Gastroesophageal sphincter (tissue), 4 donors: ENCODE measurements at regions not wholly inside any gene's neighbourhood (a gene's known extent, or its start where the extent isn't known, plus 50 kb on each side); places are given as distances from the start of the nearest gene placed in this dataset.

ENCODE experiments used
- ATAC-seq: fragments of 150-250 bp; one replicate; pipeline ENCODE4 v1.9.1; 2016; ENCODE audit warnings: mild to moderate bottlenecking, moderate library complexity
- H3K27ac ChIP-seq, 4 donors: fragments of 200-600 bp; sonication (generic) in 3 of 4; 1 replicate in 3 of 4; 2 replicates in 1 of 4; pipeline ENCODE4 v1.5.1; 2016 to 2019
- H3K27me3 ChIP-seq: fragments of 200-600 bp; sonication (generic); one replicate; pipeline ENCODE4 v1.5.1; 2019
- H3K36me3 ChIP-seq, 2 donors: fragments of 200-600 bp; sonication (generic); one replicate each; pipeline ENCODE4 v1.5.1; 2019; ENCODE audit warnings: control low read depth in 1 of 2
- H3K4me1 ChIP-seq, 3 donors: fragments of 200-600 bp; sonication (generic); 1 replicate in 2 of 3; 2 replicates in 1 of 3; pipeline ENCODE4 v1.5.1; 2016 to 2019; ENCODE audit warnings: control low read depth in 2 of 3
- H3K4me3 ChIP-seq, 2 donors: fragments of 200-600 bp; sonication (generic); one replicate each; pipeline ENCODE4 v1.5.1; 2019; ENCODE audit warnings: mild to moderate bottlenecking in 1 of 2, moderate library complexity in 1 of 2
- H3K9me3 ChIP-seq, 3 donors: fragments of 200-600 bp; sonication (generic); one replicate each; pipeline ENCODE4 v1.5.1; 2017 to 2019; ENCODE audit warnings: control low read depth in 2 of 3
- EP300 ChIP-seq: sonication (generic); formaldehyde crosslinking; IDR thresholded peaks from one replicate; pipeline ENCODE4 v1.6.1; 2017; ENCODE audit warnings: antibody characterized with exemption, mild to moderate bottlenecking
- POLR2A ChIP-seq, 2 donors: fragments of 450-650 bp; IDR thresholded peaks; one replicate each; pipeline ENCODE4 v1.6.1; 2017; ENCODE audit warnings: antibody characterized with exemption in 2 of 2, mild to moderate bottlenecking in 2 of 2, moderate library complexity in 1 of 2
- POLR2AphosphoS5 ChIP-seq: sonication (generic); formaldehyde crosslinking; IDR thresholded peaks from one replicate; pipeline ENCODE4 v1.6.1; 2017; ENCODE audit warnings: antibody characterized with exemption
- WGBS, 2 donors: methylation state at CpG; one replicate each; pipeline ENCODE4 v1.1.5; 2018; ENCODE audit warnings: low coverage in 1 of 2; 5-methylcytosine and 5-hydroxymethylcytosine counted together
- TF ChIP-seq, protein P1 (sequence below), 4 experiments: fragments of 200-600 bp in 2 of 4; fragments of 450-650 bp in 2 of 4; sonication (generic) in 1 of 4; IDR thresholded peaks; one replicate each; pipeline ENCODE4 v1.5.1; 2017 to 2019; ENCODE audit warnings: antibody characterized with exemption in 4 of 4, mild to moderate bottlenecking in 2 of 4, moderate library complexity in 2 of 4

DNA sequence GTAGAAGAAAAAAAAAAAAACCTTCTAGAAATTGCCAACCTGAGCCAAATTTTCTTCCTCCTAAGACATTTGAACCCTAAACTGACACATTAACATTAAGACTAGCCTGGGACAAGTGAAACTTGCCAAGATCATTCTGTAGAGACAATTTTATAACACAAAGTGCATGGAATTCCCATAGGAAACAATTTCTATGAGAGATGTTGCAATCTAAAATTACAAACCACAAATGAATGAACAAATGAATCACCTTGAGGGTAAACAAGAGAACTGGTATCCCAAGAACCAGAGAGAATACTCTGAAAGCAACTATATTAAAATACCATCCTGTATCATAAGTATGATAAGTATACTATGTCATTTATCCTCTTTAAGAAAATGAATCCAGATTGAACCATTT, 165.3 kb downstream of the DICER1 start:
- ATAC-seq = peak; percentile 25
- Histone ChIP-seq H3K27ac (no peak overlapping the region), H3K9me3 (peaks cover 0 to 8% (median 0%) of the 10 kb centered on the region in 3 donors), H3K4me1 (no peaks in the 10 kb centered on the region), H3K36me3 (no peaks in the 10 kb centered on the region), H3K4me3 (no peak overlapping the region), H3K27me3 (peaks cover 6% of the 10 kb centered on the region)
- TF ChIP-seq POLR2AphosphoS5 (no peak), EP300 (no peak), POLR2A (IDR thresholded peaks at IDR 0.05) (no peak)
- TF ChIP-seq, protein P1, sequence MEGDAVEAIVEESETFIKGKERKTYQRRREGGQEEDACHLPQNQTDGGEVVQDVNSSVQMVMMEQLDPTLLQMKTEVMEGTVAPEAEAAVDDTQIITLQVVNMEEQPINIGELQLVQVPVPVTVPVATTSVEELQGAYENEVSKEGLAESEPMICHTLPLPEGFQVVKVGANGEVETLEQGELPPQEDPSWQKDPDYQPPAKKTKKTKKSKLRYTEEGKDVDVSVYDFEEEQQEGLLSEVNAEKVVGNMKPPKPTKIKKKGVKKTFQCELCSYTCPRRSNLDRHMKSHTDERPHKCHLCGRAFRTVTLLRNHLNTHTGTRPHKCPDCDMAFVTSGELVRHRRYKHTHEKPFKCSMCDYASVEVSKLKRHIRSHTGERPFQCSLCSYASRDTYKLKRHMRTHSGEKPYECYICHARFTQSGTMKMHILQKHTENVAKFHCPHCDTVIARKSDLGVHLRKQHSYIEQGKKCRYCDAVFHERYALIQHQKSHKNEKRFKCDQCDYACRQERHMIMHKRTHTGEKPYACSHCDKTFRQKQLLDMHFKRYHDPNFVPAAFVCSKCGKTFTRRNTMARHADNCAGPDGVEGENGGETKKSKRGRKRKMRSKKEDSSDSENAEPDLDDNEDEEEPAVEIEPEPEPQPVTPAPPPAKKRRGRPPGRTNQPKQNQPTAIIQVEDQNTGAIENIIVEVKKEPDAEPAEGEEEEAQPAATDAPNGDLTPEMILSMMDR (IDR thresholded peaks at IDR 0.05) = no peak

DNA sequence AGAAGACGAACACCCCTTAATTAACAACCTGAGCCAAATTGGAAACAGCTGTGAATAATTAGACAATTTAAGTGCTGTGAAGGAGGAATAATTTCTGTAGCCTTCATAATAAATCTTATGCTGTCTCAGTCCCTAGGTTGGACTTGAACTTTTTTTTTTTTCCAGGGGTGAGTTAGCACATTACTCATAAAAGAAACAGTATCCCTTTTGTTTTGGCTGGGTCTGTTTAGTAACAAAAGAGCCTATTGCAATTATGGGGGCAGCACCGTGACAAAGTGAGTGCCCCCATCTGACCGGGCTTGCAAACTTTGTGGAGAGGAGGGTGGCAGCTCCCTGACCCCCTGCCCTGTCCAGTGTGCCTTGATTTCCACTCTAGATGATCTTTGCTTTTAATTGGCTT, 167.4 kb downstream of the DICER1 start:
- Histone ChIP-seq H3K4me1 (no peaks in the 10 kb centered on the region), H3K27me3 (no peaks in the 10 kb centered on the region), H3K36me3 (no peaks in the 10 kb centered on the region), H3K27ac (no peak overlapping the region), H3K4me3 (no peak overlapping the region), H3K9me3 (peaks cover 0 to 8% (median 0%) of the 10 kb centered on the region in 3 donors)
- no peak for ATAC-seq
- 40 to 93% methylated on average over 1 to 2 of the region's 3 CpGs for WGBS, 2 donors
- TF ChIP-seq POLR2AphosphoS5 (no peak), EP300 (no peak)
- TF ChIP-seq, protein P1 (IDR thresholded peaks at IDR 0.05) = no peak

DNA sequence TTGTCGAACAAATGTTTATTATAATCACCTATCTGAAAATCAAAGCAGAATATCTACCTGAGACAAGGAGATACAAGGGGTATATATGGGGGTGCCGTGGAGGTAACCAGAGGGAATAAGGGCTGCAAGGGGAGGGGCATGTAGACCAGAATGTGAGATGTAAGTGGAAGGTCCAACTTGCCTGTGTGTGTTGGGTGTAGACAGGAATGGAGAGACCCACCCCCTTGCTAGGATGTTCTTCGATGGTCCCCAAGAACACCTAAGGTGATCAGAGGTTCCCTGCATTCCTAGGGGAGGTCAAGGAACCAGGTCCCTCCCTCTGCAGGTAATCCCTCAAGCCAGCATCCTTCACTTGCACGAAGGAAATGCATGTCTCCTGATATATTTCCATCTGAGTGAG, 167.9 kb downstream of the DICER1 start:
- H3K9me3 ChIP-seq = peaks cover 0 to 8% (median 0%) of the 10 kb centered on the region in 3 donors
- H3K27me3 ChIP-seq = no peaks in the 10 kb centered on the region
- H3K4me1 ChIP-seq = no peaks in the 10 kb centered on the region
- WGBS, 2 donors = 65 to 89% methylated on average over 3 to 4 of the region's 4 CpGs
- TF ChIP-seq, protein P1 (IDR thresholded peaks at IDR 0.05) = no peak
- TF ChIP-seq EP300 = no peak
- TF ChIP-seq POLR2A (IDR thresholded peaks at IDR 0.05) = no peak
- no peak for TF ChIP-seq POLR2AphosphoS5
- no peak overlapping the region for H3K27ac ChIP-seq
- H3K36me3 ChIP-seq = no peaks in the 10 kb centered on the region
- no peak overlapping the region for H3K4me3 ChIP-seq
- ATAC-seq = no peak

DNA sequence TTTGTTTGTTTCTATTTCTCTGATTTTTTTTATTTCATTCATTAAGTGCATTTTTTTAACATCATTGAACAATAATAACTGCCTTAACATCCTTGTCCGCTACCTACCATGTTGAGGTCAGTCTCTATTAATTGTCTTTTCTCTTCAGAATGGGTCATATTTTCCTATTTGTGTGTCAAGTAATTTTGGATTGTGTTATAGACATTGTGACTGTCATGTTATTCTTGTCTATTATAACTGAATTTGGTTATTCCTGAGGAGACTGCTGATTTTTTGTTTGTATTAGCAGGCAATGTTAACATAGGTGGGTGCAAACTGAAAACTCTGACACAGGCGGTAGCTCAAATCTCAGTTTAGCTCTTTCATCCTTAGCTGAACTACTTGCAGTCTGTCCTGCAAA, 169.9 kb downstream of the DICER1 start:
- no peak overlapping the region for H3K4me3 ChIP-seq
- H3K9me3 ChIP-seq = peaks cover 0 to 8% (median 0%) of the 10 kb centered on the region in 3 donors
- no peaks in the 10 kb centered on the region for H3K27me3 ChIP-seq
- TF ChIP-seq POLR2AphosphoS5 (no peak), EP300 (no peak), POLR2A (IDR thresholded peaks at IDR 0.05) (no peak)
- TF ChIP-seq, protein P1 (IDR thresholded peaks at IDR 0.05) = no peak
- WGBS, 2 donors = 88 to 100% methylated on average over 2 of the region's 2 CpGs
- ATAC-seq = no peak
- no peaks in the 10 kb centered on the region for H3K36me3 ChIP-seq
- H3K4me1 ChIP-seq = no peaks in the 10 kb centered on the region
- no peak overlapping the region for H3K27ac ChIP-seq

DNA sequence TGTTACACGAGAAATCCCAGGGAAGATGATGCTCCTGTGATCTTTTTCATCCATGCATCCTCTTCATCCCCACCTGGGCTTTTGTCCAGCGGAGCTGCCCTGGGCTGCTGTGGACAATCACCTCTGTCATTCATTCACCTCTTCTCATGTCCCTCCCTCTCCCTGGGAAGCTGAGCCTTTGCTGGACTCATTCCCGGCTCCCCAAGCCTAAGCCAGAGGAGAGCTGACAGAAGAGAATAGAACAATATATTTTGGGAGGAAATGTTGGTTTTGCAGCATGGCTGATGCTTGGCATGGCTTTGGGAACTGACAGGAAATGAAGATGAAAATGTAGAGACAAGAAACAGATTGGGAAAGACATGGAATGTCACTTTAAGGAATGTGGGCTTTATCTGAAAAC, 177.4 kb downstream of the DICER1 start:
- H3K27me3 ChIP-seq = no peaks in the 10 kb centered on the region
- H3K9me3 ChIP-seq = no peaks in the 10 kb centered on the region
- H3K36me3 ChIP-seq = no peaks in the 10 kb centered on the region
- peaks cover 0 to 2% (median 0%) of the 10 kb centered on the region in 3 donors for H3K4me1 ChIP-seq
- no peak for ATAC-seq
- H3K27ac ChIP-seq = no peak overlapping the region
- 64% methylated on average over 1 of the region's 3 CpGs; no CpG with 5 or more reads in 1 of the 2 donors for WGBS, 2 donors
- TF ChIP-seq EP300 (no peak), POLR2A (IDR thresholded peaks at IDR 0.05) (no peak), POLR2AphosphoS5 (no peak)
- TF ChIP-seq, protein P1 (IDR thresholded peaks at IDR 0.05) = no peak
- H3K4me3 ChIP-seq = no peak overlapping the region
